Breast epithelium (tissue), 3 donors: ENCODE measurements at regions not wholly inside any gene's neighbourhood (a gene's known extent, or its start where the extent isn't known, plus 50 kb on each side); places are given as distances from the start of the nearest gene placed in this dataset.

Experiments used
- POLR2A ChIP-seq: fragments of 450-650 bp; IDR thresholded peaks from one replicate; pipeline ENCODE4 v1.6.1; 2016; ENCODE audit warnings: antibody characterized with exemption, mild to moderate bottlenecking, moderate library complexity
- POLR2AphosphoS5 ChIP-seq, 3 donors: sonication (generic); formaldehyde crosslinking; IDR thresholded peaks; one replicate each; pipeline ENCODE4 v1.6.1; 2017; ENCODE audit warnings: antibody characterized with exemption in 3 of 3
- TF ChIP-seq, protein P1 (sequence below), 3 donors: fragments of 450-650 bp; IDR thresholded peaks; one replicate each; pipeline ENCODE4 v1.5.1; 2016 to 2017; ENCODE audit warnings: antibody characterized with exemption in 3 of 3, mild to moderate bottlenecking in 3 of 3, moderate library complexity in 3 of 3

DNA sequence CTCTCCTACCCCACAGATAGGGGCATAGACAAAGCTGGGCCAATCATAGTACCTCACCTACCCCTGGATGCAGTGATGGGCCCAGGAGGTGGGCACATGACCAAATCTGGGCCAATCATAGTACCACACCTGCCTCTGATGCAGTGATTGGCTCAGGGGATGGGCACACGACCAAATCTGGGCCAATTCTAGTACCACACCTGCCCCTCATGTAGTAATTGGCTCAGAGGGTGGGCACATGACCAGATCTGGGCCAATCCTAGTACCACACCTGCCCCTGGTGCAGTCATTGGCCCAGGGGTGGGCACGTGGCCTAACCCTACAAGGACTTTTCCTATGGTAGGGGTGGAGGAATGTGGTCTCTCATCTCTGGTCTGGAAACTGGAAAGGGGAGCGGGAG lies 56.9 kb upstream of the MEF2A start:
- TF ChIP-seq, protein P1, sequence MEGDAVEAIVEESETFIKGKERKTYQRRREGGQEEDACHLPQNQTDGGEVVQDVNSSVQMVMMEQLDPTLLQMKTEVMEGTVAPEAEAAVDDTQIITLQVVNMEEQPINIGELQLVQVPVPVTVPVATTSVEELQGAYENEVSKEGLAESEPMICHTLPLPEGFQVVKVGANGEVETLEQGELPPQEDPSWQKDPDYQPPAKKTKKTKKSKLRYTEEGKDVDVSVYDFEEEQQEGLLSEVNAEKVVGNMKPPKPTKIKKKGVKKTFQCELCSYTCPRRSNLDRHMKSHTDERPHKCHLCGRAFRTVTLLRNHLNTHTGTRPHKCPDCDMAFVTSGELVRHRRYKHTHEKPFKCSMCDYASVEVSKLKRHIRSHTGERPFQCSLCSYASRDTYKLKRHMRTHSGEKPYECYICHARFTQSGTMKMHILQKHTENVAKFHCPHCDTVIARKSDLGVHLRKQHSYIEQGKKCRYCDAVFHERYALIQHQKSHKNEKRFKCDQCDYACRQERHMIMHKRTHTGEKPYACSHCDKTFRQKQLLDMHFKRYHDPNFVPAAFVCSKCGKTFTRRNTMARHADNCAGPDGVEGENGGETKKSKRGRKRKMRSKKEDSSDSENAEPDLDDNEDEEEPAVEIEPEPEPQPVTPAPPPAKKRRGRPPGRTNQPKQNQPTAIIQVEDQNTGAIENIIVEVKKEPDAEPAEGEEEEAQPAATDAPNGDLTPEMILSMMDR (IDR thresholded peaks at IDR 0.05) = no peak
- TF ChIP-seq POLR2AphosphoS5 (IDR thresholded peaks at IDR 0.05) = no peak
- no peak for TF ChIP-seq POLR2A
